LNCaP clone FGC (cell line): ENCODE measurements at regions not wholly inside any gene's neighbourhood (a gene's known extent, or its start where the extent isn't known, plus 50 kb on each side); places are given as distances from the start of the nearest gene placed in this dataset.

ENCODE experiments used
- DNase-seq: peaks from one replicate; pipeline ENCODE4 v3.0.0-alpha.2; 2011; ENCODE audit warnings: low read depth
- H3K4me3 ChIP-seq: 2 replicates; pipeline ENCODE4 v1.5.1; 2011; ENCODE audit warnings: mild to moderate bottlenecking, low read depth, low read length, control low read depth
- TF ChIP-seq, protein P1 (sequence below): IDR thresholded peaks from 2 replicates; pipeline ENCODE4 v1.5.1; 2012; ENCODE audit warnings: mild to moderate bottlenecking; ENCODE audit not compliant: control insufficient read depth, insufficient read depth; ENCODE audit errors: extremely low read depth

DNA sequence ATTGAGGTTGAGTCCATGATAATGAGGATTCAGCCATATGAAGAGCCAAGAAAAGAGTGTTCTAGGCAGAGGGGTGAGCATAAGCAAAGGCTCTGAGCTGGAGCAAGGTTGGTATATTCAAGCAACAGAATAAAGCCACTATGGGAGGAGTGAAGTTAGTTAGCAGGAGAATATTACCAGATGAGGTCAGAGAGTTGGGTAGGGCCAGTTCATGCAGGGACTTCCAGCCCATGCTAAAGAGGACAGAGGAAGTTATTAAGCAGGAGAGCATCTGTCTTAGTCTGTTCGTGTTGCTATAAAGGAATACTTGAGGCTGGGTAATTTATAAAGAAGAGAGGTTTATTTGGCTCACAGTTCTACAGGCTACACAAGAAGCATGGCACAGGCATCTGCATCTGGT is 57.1 kb upstream of the ATG10 start:
- TF ChIP-seq, protein P1, sequence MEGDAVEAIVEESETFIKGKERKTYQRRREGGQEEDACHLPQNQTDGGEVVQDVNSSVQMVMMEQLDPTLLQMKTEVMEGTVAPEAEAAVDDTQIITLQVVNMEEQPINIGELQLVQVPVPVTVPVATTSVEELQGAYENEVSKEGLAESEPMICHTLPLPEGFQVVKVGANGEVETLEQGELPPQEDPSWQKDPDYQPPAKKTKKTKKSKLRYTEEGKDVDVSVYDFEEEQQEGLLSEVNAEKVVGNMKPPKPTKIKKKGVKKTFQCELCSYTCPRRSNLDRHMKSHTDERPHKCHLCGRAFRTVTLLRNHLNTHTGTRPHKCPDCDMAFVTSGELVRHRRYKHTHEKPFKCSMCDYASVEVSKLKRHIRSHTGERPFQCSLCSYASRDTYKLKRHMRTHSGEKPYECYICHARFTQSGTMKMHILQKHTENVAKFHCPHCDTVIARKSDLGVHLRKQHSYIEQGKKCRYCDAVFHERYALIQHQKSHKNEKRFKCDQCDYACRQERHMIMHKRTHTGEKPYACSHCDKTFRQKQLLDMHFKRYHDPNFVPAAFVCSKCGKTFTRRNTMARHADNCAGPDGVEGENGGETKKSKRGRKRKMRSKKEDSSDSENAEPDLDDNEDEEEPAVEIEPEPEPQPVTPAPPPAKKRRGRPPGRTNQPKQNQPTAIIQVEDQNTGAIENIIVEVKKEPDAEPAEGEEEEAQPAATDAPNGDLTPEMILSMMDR: no peak
- DNase-seq: no peak
- no peak overlapping the region for H3K4me3 ChIP-seq

DNA sequence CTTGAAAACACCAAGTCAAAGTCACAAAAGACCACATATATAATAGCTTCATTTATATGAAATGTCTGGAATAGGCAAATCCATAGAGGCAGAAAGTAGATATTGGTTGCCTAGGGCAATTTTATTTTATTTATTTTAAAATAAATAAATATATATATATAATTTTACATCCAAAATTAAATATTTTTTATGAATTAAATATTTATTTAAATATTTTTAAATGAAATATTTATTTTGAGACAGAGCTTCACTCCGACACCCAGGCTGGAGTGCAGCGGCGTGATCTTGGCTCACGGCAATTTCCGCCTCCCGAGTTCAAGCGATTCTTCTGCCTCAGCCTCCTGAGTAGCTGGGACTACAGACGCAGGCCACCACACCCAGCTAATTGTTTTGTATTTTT is 58.9 kb upstream of the ATG10 start:
- TF ChIP-seq, protein P1: no peak
- no peak overlapping the region for H3K4me3 ChIP-seq

DNA sequence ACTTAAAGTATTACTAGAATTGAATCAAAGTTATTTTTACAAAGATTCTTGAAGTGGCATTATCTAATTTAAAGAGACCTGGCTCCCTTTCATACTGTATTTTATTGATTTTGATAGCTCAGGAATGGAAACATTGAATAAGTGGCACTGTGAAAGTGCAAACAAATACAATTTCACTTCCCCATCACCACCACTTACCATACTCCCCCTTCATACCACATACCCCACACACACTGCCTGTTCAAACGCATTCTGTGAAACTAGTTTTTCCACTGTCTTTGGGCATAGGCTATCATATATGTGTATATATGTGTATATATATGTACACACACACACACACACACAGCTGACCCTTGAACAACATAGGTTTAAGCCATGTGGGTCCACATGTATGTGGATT is 62.1 kb upstream of the ATG10 start:
- H3K4me3 ChIP-seq: no peak overlapping the region
- TF ChIP-seq, protein P1: no peak
- no peak for DNase-seq

More for the DNA sequence above, 58.9 kb upstream of the ATG10 start:
- no peak for DNase-seq

GRCh38 chr5:81908771-81909170 is 63.1 kb upstream of the ATG10 start:
- no peak for DNase-seq
- TF ChIP-seq, protein P1: no peak
- no peak overlapping the region for H3K4me3 ChIP-seq

- H3K4me3 ChIP-seq: no peak overlapping the region
- TF ChIP-seq, protein P1: no peak
- DNase-seq: no peak
Observed at GRCh38 chr5:81908044-81908443, 63.8 kb upstream of the ATG10 start.

DNA sequence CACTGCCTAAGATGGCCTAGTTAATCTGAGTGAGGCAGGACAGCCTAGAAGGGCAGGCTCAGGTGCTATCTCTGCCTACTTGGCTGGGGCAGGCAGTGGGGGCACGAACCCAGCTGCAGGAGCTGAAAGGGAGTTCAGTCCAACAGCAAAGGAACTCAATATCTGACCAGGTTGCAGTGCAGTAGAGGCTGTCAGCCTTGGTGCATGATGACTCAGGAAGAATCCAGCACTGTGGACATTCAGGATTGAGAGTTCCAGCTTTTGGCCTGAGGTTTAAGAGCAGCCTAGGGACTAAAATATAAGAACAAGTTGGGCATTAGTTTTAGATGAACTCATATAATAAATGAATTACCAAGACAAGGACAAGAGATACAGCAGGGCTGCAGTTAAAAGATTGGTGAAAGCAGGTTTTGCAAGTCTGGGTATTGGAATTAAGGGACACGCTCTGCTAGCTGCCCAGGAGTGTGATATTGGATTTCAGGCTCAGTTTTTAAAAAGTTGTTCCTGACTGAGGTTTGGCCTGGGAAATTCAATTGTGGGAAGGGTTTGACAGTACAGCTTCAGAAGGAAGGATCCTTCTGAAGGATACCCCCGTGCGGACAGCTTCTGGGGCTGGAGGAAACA is 64.7 kb upstream of the ATG10 start:
- TF ChIP-seq, protein P1: no peak
- no peak overlapping the region for H3K4me3 ChIP-seq
- DNase-seq: no peak

DNA sequence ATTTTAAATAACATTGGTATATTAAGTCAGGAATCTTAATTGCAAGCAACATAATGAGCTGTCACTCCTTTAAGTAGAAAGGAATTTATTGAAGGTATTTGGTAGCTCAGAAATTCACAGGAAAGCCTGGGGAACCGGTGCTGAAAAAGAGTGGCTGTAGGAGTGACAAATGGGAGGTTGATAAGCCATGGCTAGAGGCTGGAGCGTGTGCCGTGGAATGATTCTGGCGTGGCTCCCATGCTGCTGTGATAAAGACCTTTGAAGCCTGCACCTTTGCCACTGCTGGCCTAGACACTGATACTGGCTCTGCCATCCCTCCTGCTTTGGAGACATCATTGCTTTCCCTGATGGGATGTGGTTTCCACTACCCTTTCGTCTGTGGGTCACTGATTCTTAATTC is 65.7 kb upstream of the ATG10 start:
- TF ChIP-seq, protein P1: no peak
- DNase-seq: no peak
- H3K4me3 ChIP-seq: no peak overlapping the region
